ENCODE measurements at regions not wholly inside any gene's neighbourhood (a gene's known extent, or its start where the extent isn't known, plus 50 kb on each side); places are given as distances from the start of the nearest gene placed in this dataset.
"Not testable (repeated sequence)": the region's sequence is repeated elsewhere in the genome, so short reads cannot be mapped to it uniquely, and the experiment has no call there.

- no peak for DNase-seq
Observed at GRCh38 chr2:43009448-43009847, 217.0 kb downstream of the ZFP36L2 start.

DNA sequence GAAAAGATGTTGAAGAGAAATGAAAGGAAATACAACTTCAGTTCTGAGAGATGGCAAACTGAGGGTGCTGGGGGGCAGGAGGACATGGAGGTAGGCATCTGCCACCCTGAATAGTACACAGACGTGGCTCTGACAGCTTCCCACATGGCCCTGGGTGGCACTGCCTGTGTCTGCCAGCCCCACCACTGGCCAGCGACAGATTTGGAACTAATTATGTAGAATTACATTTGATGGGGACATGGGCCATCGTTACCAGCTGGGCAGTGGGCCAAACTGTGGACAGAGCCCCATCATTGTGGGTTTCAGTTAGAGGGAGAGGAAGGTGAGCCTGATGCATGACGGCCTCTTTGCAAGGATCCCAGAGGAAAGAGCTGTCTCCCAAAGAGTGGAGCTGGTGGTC lies 216.0 kb upstream of the HAAO start:
- no peak for DNase-seq

DNA sequence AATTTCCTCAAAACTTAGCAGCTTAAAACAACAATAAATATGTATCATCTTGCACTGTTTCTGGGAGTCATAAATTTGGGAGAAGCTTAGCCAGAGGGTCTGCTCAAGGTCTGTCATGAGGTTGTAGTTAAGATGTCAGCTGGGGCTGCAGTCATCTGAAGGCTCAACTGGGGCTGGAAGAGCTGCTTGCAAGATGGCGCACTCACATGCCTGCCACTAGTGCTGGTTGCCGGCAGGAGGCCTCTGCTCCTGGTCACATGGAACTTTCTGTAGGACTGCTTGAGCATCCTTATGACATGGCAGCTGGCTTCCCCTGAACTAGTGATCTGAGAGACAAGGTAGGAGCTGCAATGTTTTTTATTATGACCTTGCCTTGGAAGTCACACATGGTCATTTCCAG lies 215.5 kb upstream of the HAAO start:
- no peak for DNase-seq

GRCh38 chr2:43006834-43007543 lies 214.6 kb upstream of the HAAO start:
- DNase-seq, result no peak

- DNase-seq, result no peak
Observed at GRCh38 chr2:43005975-43006833, 213.8 kb upstream of the HAAO start.

DNA sequence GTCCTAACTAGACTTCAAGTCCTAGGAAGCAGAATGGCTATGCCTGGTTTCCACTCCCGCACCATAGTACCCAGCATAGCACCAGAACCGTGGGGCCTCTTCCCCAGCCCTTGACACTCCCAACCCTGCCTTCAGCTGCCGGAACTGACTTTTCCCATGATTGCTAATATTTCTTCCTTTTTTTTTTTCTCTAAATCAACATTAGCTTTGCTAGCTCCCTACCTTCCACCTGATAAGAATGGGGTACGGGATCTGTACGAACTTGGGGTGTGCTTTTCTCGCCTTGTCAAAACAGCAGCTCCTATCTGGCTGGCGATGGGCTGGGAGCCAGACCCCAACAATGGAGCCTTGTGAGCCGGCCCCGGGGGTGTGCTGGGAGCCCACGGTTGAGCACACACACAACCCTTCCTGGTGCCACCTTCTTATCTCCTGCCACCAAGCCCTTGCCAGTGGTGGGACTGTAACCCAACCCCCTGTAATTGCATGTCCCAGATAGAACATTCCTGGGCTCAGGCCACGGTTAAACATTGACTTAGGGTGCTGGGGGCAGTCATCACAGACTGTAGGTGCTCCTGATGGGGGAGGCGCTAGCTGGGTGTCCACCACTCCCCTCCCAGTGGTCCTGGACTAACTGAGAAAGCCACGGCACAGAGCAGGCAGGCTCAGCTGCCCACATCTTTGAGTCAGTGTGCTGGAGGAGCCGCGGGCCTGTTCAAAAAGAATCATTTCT lies 213.0 kb upstream of the HAAO start:
- DNase-seq, result no peak

DNA sequence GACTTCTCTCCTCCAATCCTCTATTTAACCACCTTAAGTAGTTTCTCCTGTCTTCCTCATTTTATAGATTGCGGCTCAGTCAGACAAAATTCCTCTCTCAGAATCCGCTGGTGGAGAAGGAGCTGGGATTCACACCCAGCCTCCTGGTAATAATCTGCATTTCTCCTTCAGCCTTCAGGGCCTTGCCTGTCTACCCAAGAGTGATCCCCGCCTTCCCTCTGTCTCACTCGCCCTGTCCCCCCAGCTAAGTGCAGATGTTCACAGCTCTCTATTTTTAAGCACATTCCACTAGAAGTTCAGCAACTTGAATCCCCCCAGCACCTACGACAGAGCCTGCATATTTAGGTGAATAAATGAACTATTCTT lies 212.5 kb upstream of the HAAO start:
- DNase-seq, result no peak

DNA sequence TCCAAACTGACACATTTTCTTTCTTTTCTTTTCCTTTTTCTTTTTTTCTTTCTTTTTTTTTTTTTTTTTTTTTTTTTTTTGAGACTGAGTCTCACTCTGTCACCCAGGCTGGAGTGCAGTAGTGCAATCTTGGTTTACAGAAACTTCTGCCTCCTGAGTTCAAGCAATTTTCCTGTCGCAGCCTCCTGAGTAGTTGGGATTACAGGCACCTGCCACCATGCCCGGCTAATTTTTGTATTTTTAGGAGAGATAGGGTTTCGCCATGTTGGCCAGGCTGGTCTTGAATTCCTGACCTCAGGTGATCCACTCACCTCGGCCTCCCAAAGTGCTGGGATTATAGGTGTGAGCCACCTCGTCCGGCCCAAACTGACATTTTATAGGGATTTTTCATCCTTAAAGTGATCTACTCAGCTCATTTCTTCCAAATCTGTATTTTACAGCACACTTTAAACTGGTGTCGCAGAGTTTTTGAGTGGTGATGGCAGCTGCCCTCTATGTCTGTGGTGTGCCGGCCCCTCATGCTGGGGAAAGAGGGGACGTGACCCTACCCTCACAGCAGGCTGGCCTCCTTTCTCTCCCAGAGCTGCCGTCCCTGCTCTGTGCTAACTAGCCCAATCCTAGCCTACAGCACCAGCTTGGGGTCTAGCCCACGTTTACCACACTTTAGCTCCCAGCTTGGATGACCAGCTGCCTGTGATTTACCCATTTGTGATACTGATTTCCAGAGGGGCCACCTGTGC lies 211.9 kb upstream of the HAAO start:
- not testable (repeated sequence) for DNase-seq

- DNase-seq, result no peak
Observed at GRCh38 chr2:43003702-43004101, 211.3 kb upstream of the HAAO start.

GRCh38 chr2:43001787-43002468 lies 209.5 kb upstream of the HAAO start:
- no peak for DNase-seq

- DNase-seq, result no peak
Observed at GRCh38 chr2:43001055-43001378, 208.6 kb upstream of the HAAO start.

GRCh38 chr2:43000242-43001054 lies 208.1 kb upstream of the HAAO start:
- no peak for DNase-seq

DNA sequence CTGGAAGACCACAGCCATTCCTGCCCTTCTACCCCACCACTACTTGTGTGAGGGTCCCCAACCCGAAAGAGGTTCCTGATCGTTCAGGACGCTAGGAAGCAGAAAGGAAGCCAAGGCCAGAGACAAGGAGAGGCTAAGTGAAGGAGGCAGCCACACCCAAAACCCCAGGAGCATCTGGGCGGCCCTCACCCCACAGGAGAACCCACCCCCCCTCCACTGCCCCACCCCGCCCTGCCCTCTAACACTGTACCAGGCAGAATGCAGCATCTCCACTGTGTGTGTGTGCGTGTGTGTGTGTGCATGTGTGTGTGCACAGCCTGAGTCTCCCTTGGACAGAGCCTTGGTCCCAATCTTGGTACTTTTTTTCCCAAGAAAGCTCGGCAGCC lies 207.5 kb upstream of the HAAO start:
- no peak for DNase-seq

DNA sequence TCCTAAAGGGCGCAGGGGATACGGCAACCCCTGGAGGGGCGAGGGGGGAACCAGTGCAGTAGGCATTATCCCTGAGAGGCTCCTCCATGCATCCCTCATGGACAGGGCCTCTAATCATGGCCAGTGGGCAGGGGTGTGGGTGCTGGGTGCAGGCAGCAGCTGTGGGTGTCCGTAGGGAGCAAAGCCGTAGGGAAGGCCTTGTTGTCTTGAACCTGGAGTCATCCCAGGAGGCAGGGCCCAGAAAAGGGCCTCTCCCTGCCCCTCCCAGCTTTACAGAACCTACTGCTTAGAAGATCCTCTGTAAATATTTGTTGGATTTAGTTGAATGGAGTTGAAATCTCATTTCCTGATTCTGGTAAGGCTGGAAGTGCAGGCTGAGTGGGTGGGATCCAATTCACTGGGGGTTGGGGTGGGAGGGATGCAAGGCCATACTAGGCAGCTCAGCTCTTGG lies 207.0 kb upstream of the HAAO start:
- DNase-seq, result no peak

- no peak for DNase-seq
Observed at GRCh38 chr2:42998721-42999120, 206.3 kb upstream of the HAAO start.

DNA sequence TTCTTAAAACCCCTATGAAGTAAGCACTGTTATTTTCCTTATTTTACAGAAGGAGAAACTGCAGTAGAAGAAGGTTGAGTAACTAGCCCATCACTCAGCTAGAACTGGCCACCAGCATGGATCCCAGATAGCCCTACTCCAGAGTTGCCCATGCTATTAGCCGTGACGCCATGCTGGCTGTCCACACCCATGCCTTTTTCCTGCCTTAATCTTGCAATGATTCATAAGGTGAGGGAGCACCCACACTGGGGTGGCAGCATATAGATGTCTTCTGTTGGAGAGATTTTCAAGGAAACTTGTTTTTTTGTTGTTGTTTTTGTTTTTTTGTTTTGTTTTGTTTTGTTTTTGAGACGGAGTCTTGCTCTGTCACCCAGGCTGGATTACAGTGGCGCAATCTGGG lies 204.1 kb upstream of the HAAO start:
- DNase-seq, result no peak

DNA sequence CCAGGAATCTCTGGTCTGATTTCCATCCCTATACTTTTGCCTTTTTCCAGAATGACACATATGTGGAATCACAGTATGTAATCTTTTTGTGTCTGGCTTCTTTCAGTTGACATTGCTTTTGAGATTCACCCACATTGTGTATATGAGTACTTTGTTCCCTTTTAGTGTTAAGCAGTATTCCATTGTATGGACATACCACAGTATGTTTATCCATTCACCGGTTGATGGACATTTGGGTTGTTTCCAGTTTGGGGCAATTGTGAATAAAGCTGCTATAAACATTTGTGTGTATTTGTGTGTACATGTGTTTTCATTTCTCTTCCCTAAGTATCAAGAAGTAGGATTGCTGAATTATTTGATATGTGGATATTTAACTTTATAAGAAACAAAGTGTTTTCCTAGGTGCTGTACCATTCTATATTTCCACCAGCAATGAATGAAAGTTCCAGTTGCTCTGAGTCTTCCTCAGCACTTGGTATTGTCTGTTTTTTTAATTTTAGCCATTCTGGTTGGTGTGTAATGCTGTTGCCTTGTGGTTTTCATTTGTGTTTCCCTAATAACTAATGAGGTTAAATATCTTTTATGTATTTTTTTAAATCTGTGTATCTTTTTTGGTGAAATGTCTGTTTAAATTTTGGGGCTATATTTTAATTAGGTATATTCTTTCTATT lies 203.5 kb upstream of the HAAO start:
- DNase-seq, result no peak

GRCh38 chr2:42989283-42990081 lies 197.1 kb upstream of the HAAO start:
- DNase-seq, result not testable (repeated sequence)

DNA sequence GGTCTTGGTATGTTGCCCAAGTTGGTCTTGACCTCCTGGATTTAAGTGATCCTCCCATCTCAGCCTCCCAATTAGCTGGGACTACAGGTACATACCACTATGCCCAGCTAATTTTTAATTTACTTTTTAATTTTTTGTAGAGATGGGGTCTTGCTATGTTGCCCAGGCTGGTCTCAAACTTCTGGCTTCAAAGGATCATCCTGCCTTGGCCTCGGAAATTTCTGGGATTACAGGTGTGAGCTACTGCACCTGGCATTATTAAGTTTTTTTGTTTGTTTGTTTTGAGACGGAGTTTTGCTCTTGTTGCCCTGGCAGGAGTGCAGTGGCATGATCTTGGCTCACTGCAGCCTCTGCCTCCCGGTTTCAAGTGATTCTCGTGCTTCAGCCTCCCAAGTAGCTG lies 195.7 kb upstream of the HAAO start:
- DNase-seq, result not testable (repeated sequence)

Data from GOT3 (cell line).